A549 (cell line): ENCODE measurements at regions not wholly inside any gene's neighbourhood (a gene's known extent, or its start where the extent isn't known, plus 50 kb on each side); places are given as distances from the start of the nearest gene placed in this dataset.

Experiments used
- ATAC-seq, 2 experiments: fragments of 200-7000 bp in 1 of 2; fragments of >200 bp in 1 of 2; cut with Nextera tagmentation in 1 of 2; cut with Tn5 transposase in 1 of 2; 3 replicates each; pipeline versions ENCODE4 v1.8.0 to v1.9.1; 2018 to 2020; ENCODE audit warnings: mild to moderate bottlenecking in 1 of 2, moderate library complexity in 1 of 2
- CTCF ChIA-PET: fragments of 300-600 bp; sonication (Branson Sonifier 250); formaldehyde crosslinking; extraction: SDS; loops from one replicate; lab custom pipeline; 2021; ENCODE audit warnings: antibody characterized with exemption, inconsistent platforms; lab: Yijun Ruan, JAX
- POLR2A ChIA-PET: fragments of 350-600 bp; formaldehyde crosslinking; extraction: SDS; loops from one replicate; lab custom pipeline; 2021; ENCODE audit warnings: antibody characterized with exemption, inconsistent platforms; lab: Yijun Ruan, JAX
- DNase-seq, 2 experiments: peaks; one replicate each; pipeline versions ENCODE4 v3.0.0 to v3.0.0-alpha.2; 2011 to 2016; ENCODE audit warnings: low read depth in 1 of 2, low spot score in 1 of 2
- FAIRE-seq: peaks from 2 replicates; lab custom pipeline; 2011; peaks lifted over from hg19 to GRCh38; lab: Jason Lieb, UNC
- H3K27ac ChIP-seq, 2 experiments: fragments of >200 bp; sonication (Bioruptor Twin); formaldehyde crosslinking; 3 replicates each; pipeline ENCODE4 v1.5.1; 2016 to 2017
- H3K4me1 ChIP-seq: fragments of >200 bp; sonication (Bioruptor Twin); formaldehyde crosslinking; 3 replicates; pipeline ENCODE4 v1.6.1; 2016
- H3K4me2 ChIP-seq: fragments of >200 bp; sonication (Bioruptor Twin); formaldehyde crosslinking; 3 replicates; pipeline ENCODE4 v1.6.1; 2016
- H3K4me3 ChIP-seq: fragments of >200 bp; sonication (Bioruptor Twin); formaldehyde crosslinking; 3 replicates; pipeline ENCODE4 v1.5.1; 2016
- H3K9me3 ChIP-seq: fragments of >200 bp; sonication (Bioruptor Twin); formaldehyde crosslinking; 3 replicates; pipeline ENCODE4 v1.6.1; 2016
- CBX2 ChIP-seq: fragments of 200-600 bp; sonication (generic); IDR thresholded peaks from 2 replicates; pipeline ENCODE4 v1.6.1; 2016; ENCODE audit warnings: low read depth, mild to moderate bottlenecking, borderline replicate concordance
- CBX8 ChIP-seq: fragments of 200-600 bp; sonication (generic); IDR thresholded peaks from 2 replicates; pipeline ENCODE4 v1.6.1; 2016
- CEBPB ChIP-seq, 2 experiments: fragments of >200 bp in 1 of 2; sonication (Bioruptor Twin) in 1 of 2; formaldehyde crosslinking in 1 of 2; IDR thresholded peaks; 2 replicates each; pipeline ENCODE4 v1.6.1; 2012 to 2016
- EHMT2 ChIP-seq: fragments of 200-600 bp; sonication (generic); IDR thresholded peaks from 2 replicates; pipeline ENCODE4 v1.6.1; 2016; ENCODE audit warnings: antibody characterized with exemption, low read depth, mild to moderate bottlenecking, moderate library complexity
- EP300 ChIP-seq, 2 experiments: fragments of >200 bp; sonication (Bioruptor Twin); formaldehyde crosslinking; IDR thresholded peaks; 2 replicates in 1 of 2; 3 replicates in 1 of 2; pipeline ENCODE4 v1.6.1; 2016 to 2017
- ESRRA ChIP-seq: fragments of 150-350 bp; IDR thresholded peaks from 2 replicates; pipeline ENCODE4 v1.6.1; 2014; ENCODE audit warnings: mild to moderate bottlenecking, low read length, borderline replicate concordance
- FOSL2 ChIP-seq, 2 experiments: fragments of 450-650 bp in 1 of 2; fragments of >200 bp in 1 of 2; sonication (Bioruptor Twin) in 1 of 2; formaldehyde crosslinking; IDR thresholded peaks; 2 replicates each; pipeline versions ENCODE4 v1.5.0 to v1.6.1; 2016 to 2020; ENCODE audit warnings: mild to moderate bottlenecking in 1 of 2, moderate library complexity in 1 of 2
- GATA3 ChIP-seq: IDR thresholded peaks from 2 replicates; pipeline ENCODE4 v1.6.1; 2012; ENCODE audit warnings: borderline replicate concordance
- HDAC2 ChIP-seq: fragments of 200-600 bp; sonication (generic); IDR thresholded peaks from 2 replicates; pipeline ENCODE4 v1.6.1; 2016
- HMGXB4 ChIP-seq: fragments of 250-450 bp; sonication (Bioruptor Pico); IDR thresholded peaks from 2 replicates; pipeline ENCODE4 v1.5.0; 2021; ENCODE audit warnings: mild to moderate bottlenecking, moderate library complexity, borderline replicate concordance
- HOXA7 ChIP-seq: fragments of 250-450 bp; sonication (Bioruptor Pico); IDR thresholded peaks from 2 replicates; pipeline ENCODE4 v1.5.0; 2020; ENCODE audit warnings: mild to moderate bottlenecking, moderate library complexity
- HOXB13 ChIP-seq: fragments of 250-450 bp; sonication (Bioruptor Pico); IDR thresholded peaks from 2 replicates; pipeline ENCODE4 v1.5.0; 2020; ENCODE audit warnings: low read depth, mild to moderate bottlenecking, moderate library complexity
- HOXB5 ChIP-seq: fragments of 250-450 bp; sonication (Bioruptor Pico); IDR thresholded peaks from 2 replicates; pipeline ENCODE4 v1.5.0; 2020; ENCODE audit warnings: mild to moderate bottlenecking, moderate library complexity
- JUN ChIP-seq, 2 experiments: fragments of >200 bp; sonication (Bioruptor Twin); formaldehyde crosslinking; IDR thresholded peaks; 2 replicates in 1 of 2; 3 replicates in 1 of 2; pipeline ENCODE4 v1.6.1; 2016 to 2017
- JUNB ChIP-seq: fragments of >200 bp; sonication (Bioruptor Twin); formaldehyde crosslinking; IDR thresholded peaks from 2 replicates; pipeline ENCODE4 v1.6.1; 2016
- KDM5A ChIP-seq: fragments of 200-600 bp; sonication (generic); IDR thresholded peaks from 2 replicates; pipeline ENCODE4 v1.6.1; 2016; ENCODE audit warnings: antibody characterized with exemption, mild to moderate bottlenecking
- MAZ ChIP-seq: fragments of 150-350 bp; IDR thresholded peaks from 2 replicates; pipeline ENCODE4 v1.6.1; 2014; ENCODE audit warnings: antibody characterized with exemption, low read depth, low read length, borderline replicate concordance
- NFE2L2 ChIP-seq: fragments of 150-350 bp; conservative IDR thresholded peaks from 2 replicates; pipeline ENCODE4 v1.6.1; 2014; ENCODE audit warnings: low read length
- PBX3 ChIP-seq: IDR thresholded peaks from 2 replicates; pipeline ENCODE4 v1.6.1; 2012
- POLR2AphosphoS2 ChIP-seq: conservative IDR thresholded peaks from 2 replicates; pipeline ENCODE4 v1.6.1; 2012; ENCODE audit warnings: low read length, improper control_type of control experiment, inconsistent platforms
- RAD21 ChIP-seq, 2 experiments: fragments of >200 bp in 1 of 2; sonication (Bioruptor Twin) in 1 of 2; formaldehyde crosslinking in 1 of 2; IDR thresholded peaks in 1 of 2; conservative IDR thresholded peaks in 1 of 2; 2 replicates in 1 of 2; 3 replicates in 1 of 2; pipeline ENCODE4 v1.6.1; 2012 to 2018; ENCODE audit warnings: inconsistent platforms in 1 of 2
- SMC3 ChIP-seq: fragments of >200 bp; sonication (Bioruptor Twin); formaldehyde crosslinking; IDR thresholded peaks from 3 replicates; pipeline ENCODE4 v1.6.1; 2018; ENCODE audit warnings: inconsistent platforms
- TP53 ChIP-seq: fragments of 250-450 bp; sonication (Bioruptor Pico); IDR thresholded peaks from 2 replicates; pipeline ENCODE4 v1.5.0; 2021; ENCODE audit warnings: mild to moderate bottlenecking, moderate library complexity
- USF2 ChIP-seq: fragments of 450-650 bp; IDR thresholded peaks from 2 replicates; pipeline ENCODE4 v1.6.1; 2014; ENCODE audit warnings: antibody characterized with exemption
- ZSCAN20 ChIP-seq: fragments of 250-450 bp; sonication (Bioruptor Pico); IDR thresholded peaks from 2 replicates; pipeline ENCODE4 v1.8.0; 2022; ENCODE audit warnings: mild to moderate bottlenecking, moderate library complexity
- WGBS: methylation state at CpG from one replicate; pipeline ENCODE4 v1.1.6; 2017; ENCODE audit errors: missing lambda C conversion rate; 5-methylcytosine and 5-hydroxymethylcytosine counted together

- Histone ChIP-seq H3K9me3 (no peaks in the 10 kb centered on the region), H3K27ac (no peak overlapping the region), H3K4me2 (no peak overlapping the region), H3K4me3 (no peak overlapping the region), H3K4me1 (no peaks in the 10 kb centered on the region)
- no peak for DNase-seq
- no peak for ATAC-seq
- POLR2A ChIA-PET, result no interaction called here
- 5% methylated on average over 5 of the region's 7 CpGs for WGBS
- no peak for FAIRE-seq
- TF ChIP-seq USF2, result no peak
- TF ChIP-seq EP300 (IDR thresholded peaks at IDR 0.05), result no peak
- no peak for TF ChIP-seq RAD21 (conservative IDR thresholded peaks at IDR 0.05 in 1 of 2, IDR thresholded peaks at IDR 0.05 in 1 of 2)
- TF ChIP-seq PBX3, result no peak
- no peak for TF ChIP-seq ZSCAN20 (CRISPR knock-in tag)
- TF ChIP-seq EHMT2, result no peak
- TF ChIP-seq CEBPB (IDR thresholded peaks at IDR 0.05), result no peak
- no peak for TF ChIP-seq JUNB
- no peak for TF ChIP-seq NFE2L2
- no peak for TF ChIP-seq KDM5A
- no peak for TF ChIP-seq FOSL2 (IDR thresholded peaks at IDR 0.05)
- no peak for TF ChIP-seq FOSL2 (CRISPR knock-in tag; IDR thresholded peaks at IDR 0.05)
- no peak for TF ChIP-seq POLR2AphosphoS2
- TF ChIP-seq, all 56 proteins: peak for 0
- CTCF ChIA-PET, result no interaction called here
Observed at GRCh38 chr3:139835830-139836683, 98.9 kb upstream of the CLSTN2 start.

GRCh38 chr3:139832998-139833397, 102.0 kb upstream of the CLSTN2 start:
- 49% methylated on average over 4 of the region's 4 CpGs for WGBS
- no peak for FAIRE-seq
- no peak for DNase-seq
- TF ChIP-seq HOXB13 (CRISPR knock-in tag) (no peak), TP53 (CRISPR knock-in tag) (no peak), HOXA7 (no peak), CBX2 (no peak), SMC3 (no peak), USF2 (no peak), HDAC2 (no peak), HMGXB4 (CRISPR knock-in tag) (no peak), POLR2AphosphoS2 (no peak), CEBPB (IDR thresholded peaks at IDR 0.05) (no peak), HOXB5 (CRISPR knock-in tag) (no peak), GATA3 (no peak), CBX8 (no peak), EHMT2 (no peak), NFE2L2 (no peak), JUN (IDR thresholded peaks at IDR 0.05) (no peak), ESRRA (no peak), FOSL2 (IDR thresholded peaks at IDR 0.05) (no peak), FOSL2 (CRISPR knock-in tag; IDR thresholded peaks at IDR 0.05) (no peak), MAZ (no peak)
- Histone ChIP-seq H3K9me3 (no peaks in the 10 kb centered on the region), H3K4me2 (no peak overlapping the region), H3K27ac (no peak overlapping the region), H3K4me3 (no peak overlapping the region), H3K4me1 (no peaks in the 10 kb centered on the region)
- no peak for ATAC-seq
- POLR2A ChIA-PET, result no interaction called here
- CTCF ChIA-PET, result no interaction called here
